IPS-15b (cell line): ENCODE measurements at regions not wholly inside any gene's neighbourhood (a gene's known extent, or its start where the extent isn't known, plus 50 kb on each side); places are given as distances from the start of the nearest gene placed in this dataset.

Experiments
- H3K27me3 ChIP-seq: one replicate; pipeline ENCODE4 v1.6.1; 2013; ENCODE audit warnings: low read length; ENCODE audit not compliant: control insufficient read depth, insufficient read depth
- H3K36me3 ChIP-seq: one replicate; pipeline ENCODE4 v1.6.1; 2013; ENCODE audit warnings: low read length; ENCODE audit not compliant: control insufficient read depth, insufficient read depth
- H3K4me1 ChIP-seq: one replicate; pipeline ENCODE4 v1.6.1; 2013; ENCODE audit warnings: mild to moderate bottlenecking, low read length; ENCODE audit not compliant: control insufficient read depth, insufficient read depth
- H3K4me3 ChIP-seq: one replicate; pipeline ENCODE4 v1.5.1; 2013; ENCODE audit warnings: low read depth, low read length
- H3K9ac ChIP-seq: one replicate; pipeline ENCODE4 v1.6.1; 2013; ENCODE audit warnings: low read depth, mild to moderate bottlenecking, low read length
- H3K9me3 ChIP-seq: one replicate; pipeline ENCODE4 v1.6.1; 2013; ENCODE audit warnings: mild to moderate bottlenecking, low read length; ENCODE audit not compliant: control insufficient read depth, insufficient read depth

DNA sequence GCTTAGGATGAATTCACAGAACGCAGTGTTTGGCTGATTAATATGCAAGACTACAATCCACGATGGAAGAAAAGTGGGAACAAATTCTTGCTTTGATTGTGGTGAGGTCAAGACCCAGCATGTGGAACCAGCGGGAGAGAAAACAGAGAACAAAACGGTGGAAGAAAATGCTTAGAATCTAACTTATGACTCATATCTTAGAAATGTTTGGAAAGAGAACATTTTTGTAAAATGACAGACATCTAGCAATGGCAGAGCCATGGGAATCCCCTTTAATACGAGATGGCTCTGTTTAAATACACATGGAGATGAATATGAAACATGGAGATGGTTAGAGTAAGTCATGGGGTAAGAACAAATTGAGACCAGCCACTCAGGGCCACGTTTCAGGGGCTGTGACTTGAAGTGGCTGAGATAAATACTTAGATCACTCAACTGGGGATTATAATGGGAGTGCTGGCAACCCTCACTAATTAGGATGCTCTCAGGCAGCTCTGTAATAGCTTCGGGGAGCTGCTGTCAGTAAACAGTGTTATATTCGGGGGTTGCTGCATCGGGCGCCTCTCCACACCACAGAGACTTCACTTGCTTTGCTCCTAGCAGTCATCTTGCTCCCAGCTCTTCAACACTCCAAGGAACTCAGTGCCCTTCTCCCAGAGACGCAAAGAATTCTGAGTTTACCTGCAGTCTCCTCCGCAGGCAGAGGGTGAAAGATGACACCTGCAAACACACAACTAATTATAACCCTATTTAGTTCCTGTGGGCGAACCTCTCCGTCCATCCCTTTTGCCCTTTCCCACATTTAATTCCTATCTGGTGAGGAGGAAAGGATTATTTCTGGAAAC lies 68.0 kb upstream of the ONECUT1 start:
- Histone ChIP-seq H3K9me3 (no peaks in the 10 kb centered on the region), H3K36me3 (no peaks in the 10 kb centered on the region), H3K4me3 (peak overlapping the region; percentile 9), H3K9ac (no peak overlapping the region), H3K4me1 (peaks cover 11% of the 10 kb centered on the region), H3K27me3 (peaks cover 19% of the 10 kb centered on the region)

- H3K9ac ChIP-seq: no peak overlapping the region
- no peak overlapping the region for H3K4me3 ChIP-seq
- H3K4me1 ChIP-seq: peaks cover 11% of the 10 kb centered on the region
- no peaks in the 10 kb centered on the region for H3K36me3 ChIP-seq
- no peaks in the 10 kb centered on the region for H3K9me3 ChIP-seq
- H3K27me3 ChIP-seq: peaks cover 19% of the 10 kb centered on the region
Measured at GRCh38 chr15:52857471-52857870, 67.3 kb upstream of the ONECUT1 start.

DNA sequence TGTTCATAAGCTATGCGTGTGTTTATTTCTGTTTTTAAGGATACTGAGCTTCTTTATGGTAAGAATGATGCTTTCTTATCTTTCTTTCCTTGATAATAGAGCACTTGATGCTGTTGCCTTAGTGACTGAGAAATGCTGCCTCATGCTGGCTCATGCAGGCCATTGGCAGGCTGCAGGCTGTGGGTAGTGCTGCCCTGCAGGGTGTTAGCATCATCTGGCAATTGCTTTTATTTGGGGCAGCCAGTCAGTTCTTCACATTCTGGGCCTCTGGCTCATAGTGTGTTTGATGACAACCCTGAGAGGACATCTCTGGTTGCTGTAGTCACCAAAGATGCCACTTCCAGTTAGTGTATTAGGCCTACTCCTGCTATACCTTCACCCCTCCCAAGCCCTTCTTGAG lies 66.2 kb upstream of the ONECUT1 start:
- Histone ChIP-seq H3K4me1 (peaks cover 11% of the 10 kb centered on the region), H3K9ac (no peak overlapping the region), H3K9me3 (no peaks in the 10 kb centered on the region), H3K4me3 (no peak overlapping the region), H3K27me3 (peaks cover 18% of the 10 kb centered on the region), H3K36me3 (no peaks in the 10 kb centered on the region)

GRCh38 chr15:52855157-52855556 lies 65.0 kb upstream of the ONECUT1 start:
- no peaks in the 10 kb centered on the region for H3K9me3 ChIP-seq
- peaks cover 11% of the 10 kb centered on the region for H3K4me1 ChIP-seq
- no peaks in the 10 kb centered on the region for H3K36me3 ChIP-seq
- no peak overlapping the region for H3K9ac ChIP-seq
- no peak overlapping the region for H3K4me3 ChIP-seq
- H3K27me3 ChIP-seq: peaks cover 18% of the 10 kb centered on the region

- H3K36me3 ChIP-seq: no peaks in the 10 kb centered on the region
- H3K4me3 ChIP-seq: no peak overlapping the region
- H3K4me1 ChIP-seq: no peaks in the 10 kb centered on the region
- peaks cover 3% of the 10 kb centered on the region for H3K27me3 ChIP-seq
- H3K9ac ChIP-seq: no peak overlapping the region
- H3K9me3 ChIP-seq: no peaks in the 10 kb centered on the region
Measured at GRCh38 chr15:52844823-52845222, 54.7 kb upstream of the ONECUT1 start.
